Fibroblast of the aortic adventitia (primary cell): ENCODE measurements at regions not wholly inside any gene's neighbourhood (a gene's known extent, or its start where the extent isn't known, plus 50 kb on each side); places are given as distances from the start of the nearest gene placed in this dataset.

Experiments
- DNase-seq: peaks from one replicate; pipeline ENCODE4 v3.0.0-alpha.2; 2010; ENCODE audit warnings: low read depth
- H3K4me3 ChIP-seq: 2 replicates; pipeline ENCODE4 v1.5.1; 2011; ENCODE audit warnings: low read depth, mild to moderate bottlenecking, control low read depth, low read length, moderate library complexity
- TF ChIP-seq, protein P1 (sequence below): IDR thresholded peaks from 2 replicates; pipeline ENCODE4 v1.5.1; 2011; ENCODE audit warnings: mild to moderate bottlenecking, low read length, control low read depth, inconsistent platforms; ENCODE audit not compliant: insufficient read depth

DNA sequence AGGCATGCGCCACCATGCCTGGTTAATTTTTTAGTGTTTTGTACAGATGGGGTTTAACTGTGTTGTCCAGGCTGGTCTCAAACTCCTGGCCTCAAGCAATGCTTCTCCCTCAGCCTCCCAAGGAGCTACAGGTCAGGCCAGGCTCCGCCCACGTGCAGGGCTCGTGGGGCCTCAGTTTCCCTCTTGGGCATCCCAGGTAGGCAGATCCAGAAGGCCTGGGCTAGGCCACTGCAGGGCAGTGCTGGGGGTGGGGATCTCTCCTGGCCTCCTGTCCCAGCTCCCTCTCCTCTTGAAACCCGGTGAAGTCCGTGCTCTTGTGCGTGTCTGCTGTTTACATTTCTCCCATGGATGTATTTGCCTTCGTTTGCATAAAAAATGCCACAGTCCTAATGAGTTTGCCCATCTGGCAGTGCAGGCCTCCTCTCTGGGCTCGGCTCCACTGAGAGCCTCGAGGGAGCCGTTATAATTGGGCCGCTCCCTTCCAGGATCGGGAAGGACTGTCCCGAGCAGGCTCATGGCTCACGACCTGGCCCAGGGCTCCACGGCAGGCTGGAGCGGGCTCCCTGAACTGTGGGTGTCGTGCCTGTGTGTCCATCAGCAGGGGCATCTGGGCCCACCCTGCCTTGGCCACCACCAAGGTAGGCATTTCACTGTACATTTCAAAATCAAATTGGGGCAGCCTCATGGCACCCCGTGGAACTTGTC, 52.6 kb upstream of the RUFY1 start:
- TF ChIP-seq, protein P1, sequence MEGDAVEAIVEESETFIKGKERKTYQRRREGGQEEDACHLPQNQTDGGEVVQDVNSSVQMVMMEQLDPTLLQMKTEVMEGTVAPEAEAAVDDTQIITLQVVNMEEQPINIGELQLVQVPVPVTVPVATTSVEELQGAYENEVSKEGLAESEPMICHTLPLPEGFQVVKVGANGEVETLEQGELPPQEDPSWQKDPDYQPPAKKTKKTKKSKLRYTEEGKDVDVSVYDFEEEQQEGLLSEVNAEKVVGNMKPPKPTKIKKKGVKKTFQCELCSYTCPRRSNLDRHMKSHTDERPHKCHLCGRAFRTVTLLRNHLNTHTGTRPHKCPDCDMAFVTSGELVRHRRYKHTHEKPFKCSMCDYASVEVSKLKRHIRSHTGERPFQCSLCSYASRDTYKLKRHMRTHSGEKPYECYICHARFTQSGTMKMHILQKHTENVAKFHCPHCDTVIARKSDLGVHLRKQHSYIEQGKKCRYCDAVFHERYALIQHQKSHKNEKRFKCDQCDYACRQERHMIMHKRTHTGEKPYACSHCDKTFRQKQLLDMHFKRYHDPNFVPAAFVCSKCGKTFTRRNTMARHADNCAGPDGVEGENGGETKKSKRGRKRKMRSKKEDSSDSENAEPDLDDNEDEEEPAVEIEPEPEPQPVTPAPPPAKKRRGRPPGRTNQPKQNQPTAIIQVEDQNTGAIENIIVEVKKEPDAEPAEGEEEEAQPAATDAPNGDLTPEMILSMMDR = no peak
- no peak for DNase-seq
- H3K4me3 ChIP-seq = no peak overlapping the region

DNA sequence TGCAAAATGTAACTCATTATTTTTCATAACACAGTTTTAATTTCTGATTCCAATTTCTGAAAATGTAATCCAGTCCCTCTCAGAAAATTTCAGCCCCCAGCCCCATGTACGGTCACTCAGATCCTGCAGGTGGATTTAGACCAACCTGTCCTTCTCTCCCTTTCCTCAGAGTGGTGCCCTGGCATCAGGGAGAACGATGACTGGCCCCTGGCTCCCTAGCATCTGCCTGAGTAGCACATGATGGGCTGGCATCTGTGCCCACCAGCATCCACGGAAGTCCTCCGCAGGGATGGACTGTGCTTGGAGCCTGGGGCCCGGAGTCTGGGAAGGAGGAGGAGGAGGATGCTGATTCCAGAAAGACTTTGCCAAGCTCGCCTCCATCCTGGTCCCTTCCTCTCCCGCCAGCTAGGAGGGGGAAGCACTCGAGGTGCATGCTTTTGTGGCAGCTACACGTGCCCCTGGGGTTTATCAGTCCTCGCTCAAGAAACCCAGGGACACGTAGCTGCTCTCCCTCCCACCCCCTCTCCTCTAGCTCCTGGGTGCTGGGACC, 54.4 kb upstream of the RUFY1 start:
- no peak for DNase-seq
- no peak overlapping the region for H3K4me3 ChIP-seq
- TF ChIP-seq, protein P1 = no peak

DNA sequence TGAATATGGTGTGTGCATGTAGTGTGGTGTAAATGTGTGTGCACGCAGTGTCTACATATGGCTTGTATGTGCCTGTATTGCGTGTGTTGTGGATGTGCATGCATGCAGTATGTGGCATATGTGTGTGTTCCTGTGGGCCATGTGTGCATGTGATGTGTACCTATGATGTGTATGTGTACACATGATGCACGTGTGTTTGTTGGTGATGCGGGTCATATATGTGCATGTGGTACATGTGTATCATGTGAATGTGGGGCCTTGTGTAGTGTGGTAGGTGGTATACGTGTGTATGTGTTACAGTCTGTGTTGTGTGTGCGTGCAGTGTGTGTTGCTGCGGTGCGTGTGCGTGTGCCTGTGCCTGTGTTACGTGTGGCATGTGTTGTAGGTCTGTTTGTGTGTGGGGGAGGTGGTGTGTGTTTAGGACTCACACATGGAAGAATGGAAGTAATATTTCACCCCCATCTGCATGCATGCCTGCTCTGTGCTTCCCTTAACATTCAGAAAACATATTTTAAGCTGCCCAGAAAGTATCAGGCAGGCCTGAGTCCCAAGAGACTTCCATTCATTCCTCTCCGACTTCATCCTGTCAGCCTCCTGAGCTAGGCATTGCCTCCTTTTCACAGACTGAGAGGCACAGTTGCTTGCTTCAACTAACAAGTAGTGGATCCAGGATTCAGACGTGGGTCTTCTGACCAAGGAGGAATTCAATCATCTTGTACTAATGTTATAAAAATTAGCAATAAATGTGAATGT, 55.4 kb upstream of the RUFY1 start:
- no peak overlapping the region for H3K4me3 ChIP-seq
- TF ChIP-seq, protein P1 = no peak
- DNase-seq = no peak

DNA sequence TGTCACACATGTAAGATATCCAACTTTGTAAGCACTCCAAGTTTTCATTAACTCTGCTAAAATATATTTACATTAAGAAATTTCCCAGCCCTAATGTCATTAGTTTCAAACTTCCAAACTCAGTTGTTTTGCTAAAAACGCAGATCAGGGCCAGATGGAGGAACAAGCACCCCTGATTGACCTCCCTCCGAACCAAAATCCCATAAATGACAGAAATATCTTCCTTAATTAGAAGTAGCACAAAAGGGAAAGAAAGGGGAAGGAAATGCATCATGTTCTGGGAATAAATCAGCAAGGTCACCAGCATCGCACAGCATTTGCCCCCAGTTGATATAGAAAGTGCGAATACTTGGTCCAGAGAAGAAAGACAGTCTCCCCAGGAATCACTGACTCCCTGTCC, 61.4 kb upstream of the RUFY1 start:
- no peak for DNase-seq
- no peak overlapping the region for H3K4me3 ChIP-seq
- TF ChIP-seq, protein P1 = no peak

DNA sequence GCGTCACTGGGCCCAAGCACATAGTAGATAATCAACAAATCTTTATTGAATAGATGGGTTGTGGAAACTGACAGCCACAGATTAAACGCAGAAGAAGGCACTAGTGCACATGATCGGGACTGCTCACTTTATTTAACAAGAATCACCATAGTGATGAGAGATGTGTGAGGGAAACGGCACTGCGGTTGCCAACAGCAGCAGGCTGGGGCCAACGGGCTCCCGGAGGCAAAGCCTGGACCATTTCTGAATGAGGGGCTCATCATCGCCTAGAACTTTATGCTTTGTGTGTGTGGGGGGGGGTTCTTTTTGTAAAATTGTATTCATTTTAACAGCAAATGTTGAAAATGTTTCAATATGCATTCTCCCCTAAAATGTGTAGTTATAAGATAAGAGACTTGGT, 61.9 kb upstream of the RUFY1 start:
- DNase-seq = no peak
- TF ChIP-seq, protein P1 = no peak
- no peak overlapping the region for H3K4me3 ChIP-seq

DNA sequence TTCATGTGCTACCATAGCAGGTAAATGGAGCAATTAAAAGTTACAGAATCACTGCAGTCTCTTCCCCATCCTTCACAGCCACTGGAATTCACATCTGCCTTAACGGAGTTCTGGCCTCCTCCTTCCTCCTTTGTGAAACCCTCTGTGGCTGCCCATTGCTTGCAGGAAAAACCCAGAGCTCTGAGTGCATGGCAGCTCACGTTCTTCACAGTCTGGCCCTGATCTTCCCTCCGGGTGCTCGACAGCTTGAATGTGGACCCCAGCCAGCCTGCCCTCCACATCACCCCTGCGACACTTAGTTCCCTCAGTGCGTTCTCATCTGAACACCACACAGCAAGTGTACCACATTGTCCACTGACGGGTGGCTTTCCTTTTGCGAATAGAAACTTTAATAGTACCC, 63.2 kb upstream of the RUFY1 start:
- no peak for DNase-seq
- TF ChIP-seq, protein P1 = no peak
- no peak overlapping the region for H3K4me3 ChIP-seq
